Calu3 (cell line): ENCODE measurements at regions not wholly inside any gene's neighbourhood (a gene's known extent, or its start where the extent isn't known, plus 50 kb on each side); places are given as distances from the start of the nearest gene placed in this dataset.
A peak's percentile ranks its signal among the peaks of the same experiment; 100 is the strongest.

Source experiments
- BruUV-seq: library from RNA; stranded (reverse); fragments of 400-500 nt; replicated peaks from 2 replicates; lab custom pipeline; 2021; lab: Mats Ljungman, UMichigan
- CTCF ChIA-PET: fragments of 300-600 bp; sonication (Branson Sonifier 250); formaldehyde crosslinking; loops from one replicate; lab custom pipeline; 2022; ENCODE audit warnings: antibody characterized with exemption; lab: Charles Lee
- DNase-seq: peaks from one replicate; pipeline ENCODE4 v3.0.0; 2022
- H3K27ac Mint-ChIP-seq: one replicate; pipeline ENCODE4 v1.8.0; 2022; ENCODE audit warnings: mixed read lengths; ENCODE audit not compliant: unreplicated experiment
- H3K27me3 Mint-ChIP-seq: one replicate; pipeline ENCODE4 v1.8.0; 2022; ENCODE audit warnings: mixed read lengths; ENCODE audit not compliant: unreplicated experiment
- H3K36me3 Mint-ChIP-seq: one replicate; pipeline ENCODE4 v1.8.0; 2022; ENCODE audit warnings: mild to moderate bottlenecking, moderate library complexity, mixed read lengths; ENCODE audit not compliant: insufficient read depth, unreplicated experiment
- H3K4me1 Mint-ChIP-seq: one replicate; pipeline ENCODE4 v1.8.0; 2022; ENCODE audit warnings: mild to moderate bottlenecking, low read depth, mixed read lengths; ENCODE audit not compliant: unreplicated experiment
- H3K4me3 Mint-ChIP-seq: one replicate; pipeline ENCODE4 v1.8.0; 2022; ENCODE audit warnings: mild to moderate bottlenecking, low read depth, moderate library complexity, mixed read lengths; ENCODE audit not compliant: unreplicated experiment
- H3K9me3 Mint-ChIP-seq: one replicate; pipeline ENCODE4 v1.8.0; 2022; ENCODE audit warnings: low read depth, mixed read lengths; ENCODE audit not compliant: unreplicated experiment
- intact Hi-C: fragments of 100-400 bp; cut with micrococcal nuclease; formaldehyde crosslinking; loops from one replicate; pipeline ENCODE4 v1.10.0; 2022; ENCODE audit not compliant: unreplicated experiment
- TF ChIP-seq, protein P1 (sequence below): fragments of 200-600 bp; IDR thresholded peaks from one replicate; pipeline ENCODE4 v1.8.0; 2022; ENCODE audit warnings: antibody characterized with exemption; ENCODE audit not compliant: unreplicated experiment

DNA sequence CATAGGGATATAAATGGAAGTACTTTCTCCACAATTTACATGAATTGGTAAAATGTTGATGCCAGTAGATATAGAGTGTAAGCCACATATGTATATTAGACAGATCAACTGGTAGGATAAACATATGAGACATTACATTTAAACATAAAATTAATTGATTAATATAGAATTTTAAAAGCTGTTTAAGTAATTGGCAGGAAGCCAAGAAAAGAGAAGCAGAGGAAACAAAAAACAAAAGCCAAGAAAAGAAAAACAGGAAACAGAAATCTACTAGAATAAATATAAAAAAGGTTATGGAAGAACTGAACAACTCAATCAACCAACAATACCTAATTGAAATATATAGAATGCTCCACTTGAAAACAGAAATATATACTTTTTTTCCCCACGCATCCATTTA, 920.1 kb upstream of the TMEFF2 start:
- H3K4me1 Mint-ChIP-seq, result no peaks in the 10 kb centered on the region
- no peak overlapping the region for H3K27ac Mint-ChIP-seq
- H3K36me3 Mint-ChIP-seq, result no peaks in the 10 kb centered on the region
- no peak for DNase-seq
- TF ChIP-seq, protein P1, sequence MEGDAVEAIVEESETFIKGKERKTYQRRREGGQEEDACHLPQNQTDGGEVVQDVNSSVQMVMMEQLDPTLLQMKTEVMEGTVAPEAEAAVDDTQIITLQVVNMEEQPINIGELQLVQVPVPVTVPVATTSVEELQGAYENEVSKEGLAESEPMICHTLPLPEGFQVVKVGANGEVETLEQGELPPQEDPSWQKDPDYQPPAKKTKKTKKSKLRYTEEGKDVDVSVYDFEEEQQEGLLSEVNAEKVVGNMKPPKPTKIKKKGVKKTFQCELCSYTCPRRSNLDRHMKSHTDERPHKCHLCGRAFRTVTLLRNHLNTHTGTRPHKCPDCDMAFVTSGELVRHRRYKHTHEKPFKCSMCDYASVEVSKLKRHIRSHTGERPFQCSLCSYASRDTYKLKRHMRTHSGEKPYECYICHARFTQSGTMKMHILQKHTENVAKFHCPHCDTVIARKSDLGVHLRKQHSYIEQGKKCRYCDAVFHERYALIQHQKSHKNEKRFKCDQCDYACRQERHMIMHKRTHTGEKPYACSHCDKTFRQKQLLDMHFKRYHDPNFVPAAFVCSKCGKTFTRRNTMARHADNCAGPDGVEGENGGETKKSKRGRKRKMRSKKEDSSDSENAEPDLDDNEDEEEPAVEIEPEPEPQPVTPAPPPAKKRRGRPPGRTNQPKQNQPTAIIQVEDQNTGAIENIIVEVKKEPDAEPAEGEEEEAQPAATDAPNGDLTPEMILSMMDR, result no peak
- no peaks in the 10 kb centered on the region for H3K27me3 Mint-ChIP-seq
- BruUV-seq, result no TSS peak
- no peaks in the 10 kb centered on the region for H3K9me3 Mint-ChIP-seq
- no peak overlapping the region for H3K4me3 Mint-ChIP-seq
- CTCF ChIA-PET, result no interaction called here
- intact Hi-C loops, result no loop called here

DNA sequence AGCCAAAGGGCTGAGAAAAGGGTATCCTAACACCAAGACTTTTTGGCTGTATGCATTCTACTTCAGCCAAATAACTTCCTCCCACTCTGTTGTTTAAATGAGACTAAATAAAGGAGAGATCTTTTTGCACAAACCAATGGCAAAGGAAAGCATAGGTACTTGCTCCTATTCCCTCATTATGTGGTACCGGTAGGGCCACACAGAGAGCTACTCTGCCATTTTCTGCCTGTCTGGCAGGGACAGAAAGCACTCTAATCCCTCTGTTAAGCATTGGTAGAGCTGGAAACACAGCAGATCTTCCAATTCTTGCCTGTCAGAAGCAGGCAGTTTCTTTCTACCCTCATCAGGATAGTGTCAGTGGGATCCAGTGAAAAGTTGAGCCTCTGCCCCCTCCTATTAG, 918.3 kb upstream of the TMEFF2 start:
- TF ChIP-seq, protein P1, result no peak
- H3K4me3 Mint-ChIP-seq, result no peak overlapping the region
- intact Hi-C loops, result loop anchor here (2.0 kb wide), 1 partner anchor 472 kb away; no protein-coding TSS in a partner anchor
- H3K27ac Mint-ChIP-seq, result peak overlapping the region; percentile 21
- CTCF ChIA-PET, result no interaction called here
- BruUV-seq, result no TSS peak
- H3K4me1 Mint-ChIP-seq, result no peaks in the 10 kb centered on the region
- H3K9me3 Mint-ChIP-seq, result no peaks in the 10 kb centered on the region
- DNase-seq, result no peak
- no peaks in the 10 kb centered on the region for H3K27me3 Mint-ChIP-seq
- H3K36me3 Mint-ChIP-seq, result no peaks in the 10 kb centered on the region

DNA sequence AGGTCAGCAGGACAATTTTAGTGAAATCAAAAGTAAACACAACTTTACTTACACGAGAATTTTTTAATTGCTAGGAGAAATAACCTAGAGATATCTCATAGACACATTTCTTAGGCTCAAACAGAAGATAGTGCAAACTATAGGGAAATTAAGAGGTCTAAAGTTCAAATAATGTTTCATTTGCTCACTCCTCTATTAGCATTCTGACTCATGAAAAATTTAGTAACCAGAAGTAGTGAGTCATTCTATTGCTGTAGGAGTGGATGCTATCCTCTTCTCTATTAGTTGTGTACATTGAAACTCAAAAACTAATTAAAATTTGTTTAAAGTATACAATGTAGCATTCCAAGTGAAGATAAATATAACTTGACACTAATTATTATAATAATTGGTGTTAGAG, 908.3 kb upstream of the TMEFF2 start:
- Mint-ChIP-seq H3K9me3 (no peaks in the 10 kb centered on the region), H3K4me3 (no peak overlapping the region), H3K36me3 (no peaks in the 10 kb centered on the region), H3K27ac (no peak overlapping the region), H3K4me1 (peaks cover 13% of the 10 kb centered on the region), H3K27me3 (no peaks in the 10 kb centered on the region)
- intact Hi-C loops, result no loop called here
- DNase-seq, result no peak
- TF ChIP-seq, protein P1, result no peak
- BruUV-seq, result no TSS peak
- CTCF ChIA-PET, result no interaction called here

DNA sequence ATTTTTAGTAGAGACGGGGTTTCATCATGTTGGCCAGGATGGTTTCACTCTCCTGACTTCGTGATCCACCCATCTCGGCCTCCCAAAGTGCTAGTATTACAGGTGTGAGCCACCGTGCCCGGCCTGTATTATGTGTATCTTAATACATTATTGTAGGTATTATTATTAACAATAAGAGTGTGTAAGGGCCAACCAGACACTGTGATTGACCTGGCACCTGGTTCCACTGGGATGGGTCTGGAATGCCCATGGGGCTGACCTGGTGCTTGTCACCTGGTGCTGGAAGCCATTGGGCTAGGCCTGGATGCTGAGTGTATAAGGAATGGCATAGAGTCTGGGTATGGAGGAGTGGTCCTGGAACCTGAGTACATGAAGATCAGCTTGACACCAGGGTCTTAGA, 906.9 kb upstream of the TMEFF2 start:
- no peak for DNase-seq
- H3K27ac Mint-ChIP-seq, result no peak overlapping the region
- H3K9me3 Mint-ChIP-seq, result no peaks in the 10 kb centered on the region
- H3K36me3 Mint-ChIP-seq, result no peaks in the 10 kb centered on the region
- intact Hi-C loops, result no loop called here
- H3K4me1 Mint-ChIP-seq, result peaks cover 13% of the 10 kb centered on the region
- no peak overlapping the region for H3K4me3 Mint-ChIP-seq
- TF ChIP-seq, protein P1, result no peak
- CTCF ChIA-PET, result no interaction called here
- no TSS peak for BruUV-seq
- H3K27me3 Mint-ChIP-seq, result no peaks in the 10 kb centered on the region
